ENCODE measurements at regions not wholly inside any gene's neighbourhood (a gene's known extent, or its start where the extent isn't known, plus 50 kb on each side); places are given as distances from the start of the nearest gene placed in this dataset.
A peak's percentile ranks its signal among the peaks of the same experiment; 100 is the strongest.

DNA sequence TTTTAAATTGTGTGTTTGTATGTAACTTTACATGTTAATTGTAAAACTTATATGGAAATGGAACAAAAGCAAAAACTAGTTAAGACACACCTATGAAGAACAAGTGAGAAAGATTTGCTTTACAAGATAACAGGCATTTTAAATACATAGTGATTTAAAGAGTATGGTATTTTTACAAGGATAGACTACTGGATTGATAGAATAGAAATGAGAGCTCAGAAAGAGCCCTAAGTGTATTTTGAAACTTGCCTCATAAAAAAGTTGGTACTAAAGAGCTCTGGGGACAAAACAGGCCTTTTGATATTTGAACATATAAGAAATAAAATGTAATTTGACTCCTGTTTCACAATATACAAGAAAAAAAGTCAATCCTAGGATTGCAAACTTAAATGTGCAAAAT lies 928.4 kb downstream of the REEP3 start:
- DNase-seq: no peak

DNA sequence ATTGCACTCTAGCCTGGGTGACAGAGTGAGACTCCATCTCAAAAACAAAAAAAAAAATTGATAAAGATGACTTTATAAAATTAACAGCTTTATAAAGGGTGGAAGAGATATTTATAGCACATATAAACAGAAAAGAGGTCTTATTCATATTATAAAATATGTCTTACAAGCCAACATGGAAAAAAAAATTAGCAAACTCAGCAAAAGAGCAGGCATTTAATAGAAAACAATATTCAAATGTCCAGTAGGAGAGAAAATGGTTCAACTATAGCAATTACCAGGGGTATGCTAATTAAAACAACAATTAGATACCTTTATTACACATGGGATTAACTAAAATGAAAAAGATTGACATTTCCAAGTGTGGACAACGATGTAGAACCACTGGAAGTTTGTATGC lies 929.1 kb downstream of the REEP3 start:
- no peak for DNase-seq

DNA sequence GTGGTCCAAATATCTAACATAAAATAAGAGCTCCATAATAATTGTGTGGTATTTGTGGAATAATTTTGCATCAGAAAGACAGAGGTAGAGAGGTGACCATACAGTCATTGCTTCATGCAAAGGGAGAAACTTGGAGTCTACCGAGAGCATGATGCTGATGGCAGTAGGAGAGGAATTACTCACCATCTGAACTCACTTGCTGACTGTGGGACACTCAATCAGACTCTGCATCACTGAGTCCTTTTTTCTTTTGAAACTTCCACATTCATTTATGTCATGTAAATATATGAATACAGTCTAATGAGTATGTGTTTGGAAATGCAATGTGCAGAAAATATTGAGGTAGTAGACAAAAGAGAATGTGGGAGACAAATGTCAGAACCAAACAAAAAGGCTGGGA lies 933.8 kb downstream of the REEP3 start:
- DNase-seq: no peak

DNA sequence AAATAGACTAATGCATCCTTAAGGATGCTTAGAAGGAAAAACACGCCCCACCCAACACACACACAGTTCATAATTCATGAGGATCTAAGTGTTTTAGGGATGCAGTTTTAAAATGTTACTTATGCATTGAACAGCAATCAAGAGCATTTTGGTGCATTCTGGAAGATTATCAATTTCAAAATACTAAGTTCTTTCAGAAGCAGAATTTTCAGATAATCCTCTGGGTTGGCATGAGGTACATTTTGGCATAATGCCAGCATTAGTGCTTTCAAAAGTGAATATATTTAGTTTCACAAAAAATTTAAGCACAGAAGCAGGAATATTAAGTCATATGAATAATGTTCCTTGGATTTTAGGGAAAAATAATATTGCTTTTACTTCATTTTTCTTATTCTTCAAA lies 937.1 kb downstream of the REEP3 start:
- DNase-seq: no peak

DNA sequence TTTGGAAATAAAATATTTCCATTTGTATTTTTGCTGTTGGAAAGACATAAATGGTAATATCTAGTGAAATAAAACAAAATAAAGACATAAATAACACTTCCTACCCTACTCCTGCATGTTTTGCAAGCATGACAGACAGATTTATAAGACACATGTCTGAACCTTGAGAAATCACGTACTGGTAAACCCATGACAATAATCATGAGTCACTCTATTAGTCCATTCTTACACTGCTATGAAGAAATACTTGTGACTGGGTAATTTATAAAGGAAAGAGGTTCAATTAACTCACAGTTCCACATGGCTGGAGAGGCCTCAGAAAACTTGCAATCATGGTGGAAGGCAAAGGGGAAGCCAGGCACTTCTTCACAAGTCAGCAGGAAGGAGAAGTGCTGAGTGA lies 942.2 kb downstream of the REEP3 start:
- no peak for DNase-seq

DNA sequence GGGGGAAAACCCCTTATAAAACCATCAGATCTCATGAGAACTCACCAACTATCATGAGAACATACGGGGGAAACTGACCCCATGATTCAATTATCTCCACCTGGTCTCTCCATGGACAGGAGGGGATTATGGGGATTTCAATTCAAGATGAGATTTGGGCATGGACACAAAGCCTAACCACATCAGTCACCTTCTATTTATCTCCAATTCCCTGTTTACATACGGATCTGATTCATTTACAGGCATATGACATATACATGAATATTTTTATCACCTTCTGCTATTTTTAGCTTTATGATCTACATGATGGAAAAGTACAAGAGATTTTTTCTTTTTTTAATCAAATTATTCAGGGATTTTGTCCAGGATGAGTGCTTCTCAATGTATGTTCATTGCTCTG lies 944.5 kb downstream of the REEP3 start:
- DNase-seq: no peak

DNA sequence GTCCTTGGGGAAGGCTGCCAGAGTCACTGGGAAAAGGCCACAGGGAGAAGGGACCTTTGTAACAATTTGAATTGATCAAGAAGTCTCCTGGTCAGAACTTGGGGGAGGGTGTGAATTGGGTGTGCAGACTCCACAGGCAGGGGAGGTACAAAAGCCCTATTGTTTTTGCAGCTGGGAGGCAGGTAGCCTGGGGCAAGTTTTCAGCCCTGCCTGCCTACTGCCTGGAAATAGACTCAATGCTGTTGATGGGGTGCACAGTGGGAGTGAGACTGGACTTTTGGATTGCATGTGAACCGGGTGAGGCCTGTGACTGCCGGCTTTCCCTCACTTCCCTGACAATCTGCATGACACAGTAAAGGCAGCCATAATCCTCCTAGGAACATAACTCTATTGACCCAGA lies 947.0 kb downstream of the REEP3 start:
- DNase-seq: no peak

DNA sequence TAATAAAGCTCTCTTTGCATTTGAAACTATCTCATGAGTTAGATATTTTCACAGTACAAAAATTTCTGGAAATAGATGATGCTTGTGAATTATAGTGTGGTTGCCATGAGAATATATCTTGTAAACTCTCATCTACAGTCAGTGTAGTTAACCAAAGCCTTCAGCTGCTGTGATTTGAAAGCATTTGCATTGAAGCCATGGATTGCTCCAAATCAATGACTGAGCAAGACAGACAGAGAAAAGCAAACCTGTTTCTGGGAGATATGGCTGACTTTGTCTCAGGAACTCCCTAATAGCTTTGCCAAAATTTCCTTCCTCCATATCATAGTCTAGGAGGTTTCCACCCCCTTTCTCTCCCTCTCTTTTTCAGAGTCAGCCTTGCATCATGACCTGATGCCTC lies 955.3 kb downstream of the REEP3 start:
- DNase-seq: no peak

- DNase-seq: no peak
Measured at GRCh38 chr10:64477791-64478190, 956.6 kb downstream of the REEP3 start.

- peak; percentile 9 for DNase-seq
Measured at GRCh38 chr10:64484811-64485330, 963.7 kb downstream of the REEP3 start.

DNA sequence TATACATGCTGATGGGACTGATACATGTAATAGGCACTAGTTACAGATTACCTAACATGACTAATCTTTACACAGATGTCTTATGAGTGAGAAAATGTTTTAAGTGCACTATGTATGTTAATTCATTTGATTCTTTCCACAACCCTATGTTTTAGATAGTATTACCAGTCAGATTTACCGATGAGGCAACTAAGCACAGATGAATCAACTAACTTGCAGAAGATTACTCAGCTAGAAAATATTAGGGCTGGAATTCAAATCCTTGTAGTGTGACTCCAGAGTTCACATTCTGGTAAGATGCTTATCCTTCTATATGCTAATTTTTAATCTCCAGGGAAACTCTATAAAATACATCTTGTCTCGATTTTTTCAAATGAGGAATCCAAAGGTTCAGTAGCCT lies 964.9 kb downstream of the REEP3 start:
- DNase-seq: peak; percentile 83

- no peak for DNase-seq
Measured at GRCh38 chr10:64486901-64487300, 965.7 kb downstream of the REEP3 start.

DNA sequence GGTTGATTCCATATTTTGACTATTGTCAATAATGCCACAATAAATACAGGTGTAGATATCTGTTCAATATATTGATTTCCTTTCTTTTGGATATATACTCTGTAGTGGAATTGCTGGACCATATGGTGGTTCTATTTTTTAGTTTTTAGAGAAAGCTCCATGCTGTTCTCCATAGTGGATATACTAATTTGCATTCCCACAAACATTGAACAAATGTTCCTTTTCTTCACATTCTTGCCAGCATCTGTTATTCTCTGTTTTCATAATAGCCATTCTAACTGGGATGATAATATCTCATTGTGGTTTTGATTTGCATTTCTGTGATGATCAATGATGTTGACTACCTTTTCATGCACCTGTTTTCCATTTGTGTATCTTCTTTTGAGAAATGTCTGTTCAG lies 973.7 kb downstream of the REEP3 start:
- no peak for DNase-seq

GRCh38 chr10:64497306-64497705 lies 976.1 kb downstream of the REEP3 start:
- no peak for DNase-seq

DNA sequence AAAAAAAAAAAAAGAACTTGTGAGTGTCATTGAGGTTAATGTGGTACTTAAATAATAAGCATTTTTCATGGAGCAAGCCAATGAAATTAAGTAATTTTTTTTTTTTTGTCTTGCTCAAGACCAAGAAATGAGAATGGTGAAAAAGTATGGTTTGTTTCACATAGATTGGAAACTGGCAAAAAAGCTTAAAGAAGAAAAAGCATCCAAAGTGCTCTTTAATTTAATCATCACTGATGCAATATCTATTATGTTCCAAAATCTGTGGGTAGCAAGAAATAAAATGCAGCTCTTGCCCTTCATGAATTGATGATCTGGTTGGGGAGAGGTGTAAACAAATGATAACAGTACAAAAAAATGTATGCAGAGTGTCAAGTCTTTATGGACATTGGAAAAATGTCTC lies 980.6 kb downstream of the REEP3 start:
- no peak for DNase-seq

DNA sequence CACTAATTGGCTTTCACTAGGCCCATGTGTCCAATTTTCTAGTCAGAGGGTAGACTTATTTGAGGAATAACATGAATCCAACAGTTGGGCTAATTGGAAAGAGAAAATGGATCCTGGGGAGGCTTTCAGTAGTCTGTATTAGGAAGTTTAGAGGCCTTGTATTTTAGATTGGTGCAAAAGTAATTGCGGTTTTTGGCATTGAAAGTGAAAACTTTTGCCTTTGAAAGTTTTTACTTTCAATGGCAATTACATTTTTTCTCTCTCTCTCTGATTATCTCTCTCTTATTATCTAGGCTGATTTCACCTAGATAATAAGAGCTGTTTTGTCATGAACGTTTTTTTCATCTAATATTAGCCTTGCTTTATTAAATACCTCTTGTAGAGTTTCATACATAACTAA lies 981.7 kb downstream of the REEP3 start:
- no peak for DNase-seq

DNA sequence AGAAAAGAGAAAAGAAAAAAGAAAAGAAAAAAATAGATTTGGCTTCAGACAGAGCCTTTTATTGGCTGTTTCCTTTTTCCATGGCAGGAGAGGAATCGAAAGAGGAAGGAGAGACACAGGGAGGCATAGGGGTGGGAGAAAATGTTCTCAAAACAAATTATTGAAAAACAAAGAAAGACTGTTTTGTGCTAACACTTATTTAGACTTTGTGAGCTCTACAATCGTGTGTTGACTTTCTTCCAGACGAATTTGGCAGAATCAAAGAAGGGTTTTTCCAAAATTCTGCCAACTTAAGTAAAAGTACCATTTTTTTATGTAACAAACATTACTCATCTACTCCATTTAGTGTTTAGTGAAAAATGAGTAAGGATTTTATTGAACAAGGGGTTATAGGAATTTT lies 982.2 kb downstream of the REEP3 start:
- no peak for DNase-seq

GRCh38 chr10:64505501-64505900 lies 984.3 kb downstream of the REEP3 start:
- DNase-seq: no peak

DNA sequence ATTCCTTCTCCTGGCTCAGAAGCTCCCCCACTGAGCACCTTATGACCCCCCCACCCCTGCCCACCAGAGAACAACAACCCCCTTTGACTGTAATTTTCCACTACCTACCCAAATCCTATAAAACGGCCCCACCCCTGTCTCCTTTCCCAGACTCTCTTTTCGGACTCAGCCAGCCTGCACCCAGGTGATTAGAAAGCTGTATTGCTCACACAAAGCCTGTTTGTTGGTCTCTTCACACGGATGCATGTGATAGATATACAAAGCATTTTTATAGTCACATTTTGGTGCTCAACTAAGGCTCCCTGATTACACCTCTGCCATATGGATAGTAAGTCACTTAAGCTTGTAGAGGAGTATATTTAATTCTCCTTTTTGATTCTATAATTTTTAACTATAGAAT lies 985.8 kb downstream of the REEP3 start:
- no peak for DNase-seq

GRCh38 chr10:64507651-64508028 lies 986.4 kb downstream of the REEP3 start:
- DNase-seq: no peak

- DNase-seq: no peak
Measured at GRCh38 chr10:64508029-64508661, 986.9 kb downstream of the REEP3 start.

DNA sequence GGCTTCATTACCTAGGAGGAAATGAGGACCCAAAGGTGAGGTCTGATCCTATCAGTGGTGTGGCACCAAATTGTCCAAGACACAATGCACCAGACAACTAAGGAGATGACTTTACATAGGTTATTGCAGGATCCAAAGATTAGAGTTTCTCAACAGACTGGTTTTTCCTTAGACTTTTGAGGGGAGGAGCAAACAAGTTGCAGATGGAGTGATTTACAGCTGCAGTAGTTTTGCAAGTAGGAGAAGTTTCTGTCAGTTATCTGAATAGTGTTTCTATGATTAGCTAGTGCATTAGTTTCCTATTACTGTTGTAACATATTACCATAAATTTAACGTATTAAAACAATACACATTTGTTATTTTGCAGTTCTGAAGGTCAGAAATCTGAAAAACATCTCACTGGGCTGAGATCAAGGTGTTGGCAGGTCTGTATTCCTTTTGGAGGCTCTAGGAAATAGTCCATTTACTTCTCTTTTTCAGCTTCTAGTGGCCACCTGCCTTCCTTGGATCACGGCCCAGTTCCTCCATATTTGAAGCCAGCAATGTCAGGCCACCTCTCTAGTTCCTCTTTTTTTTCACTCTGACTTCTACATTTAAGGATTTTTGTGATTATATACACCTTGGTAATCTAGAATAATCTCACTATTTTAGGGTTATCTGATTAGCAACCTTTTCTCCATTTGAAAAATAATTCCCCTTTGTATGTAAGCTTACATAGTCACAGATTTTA lies 994.9 kb downstream of the REEP3 start:
- no peak for DNase-seq

DNA sequence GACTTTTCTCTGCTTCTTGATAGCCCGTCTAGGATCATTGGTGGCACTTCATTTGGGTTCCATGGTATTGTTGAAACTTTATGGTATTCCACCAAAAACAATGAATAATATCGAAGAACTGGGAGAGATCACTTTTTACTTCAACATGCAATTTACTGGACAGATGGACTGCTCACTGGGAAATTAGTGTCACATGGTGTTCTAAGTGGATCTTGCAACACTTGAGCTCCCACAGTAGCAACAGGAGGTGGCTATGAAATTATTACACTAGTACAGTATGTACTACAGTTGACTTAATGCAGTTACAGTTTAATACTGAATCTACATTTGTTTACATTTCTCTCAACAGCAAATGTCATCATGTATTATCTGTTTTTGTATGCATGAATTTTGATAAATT lies 997.3 kb downstream of the REEP3 start:
- no peak for DNase-seq

GRCh38 chr10:64519427-64519826 lies 998.2 kb downstream of the REEP3 start:
- no peak for DNase-seq

DNA sequence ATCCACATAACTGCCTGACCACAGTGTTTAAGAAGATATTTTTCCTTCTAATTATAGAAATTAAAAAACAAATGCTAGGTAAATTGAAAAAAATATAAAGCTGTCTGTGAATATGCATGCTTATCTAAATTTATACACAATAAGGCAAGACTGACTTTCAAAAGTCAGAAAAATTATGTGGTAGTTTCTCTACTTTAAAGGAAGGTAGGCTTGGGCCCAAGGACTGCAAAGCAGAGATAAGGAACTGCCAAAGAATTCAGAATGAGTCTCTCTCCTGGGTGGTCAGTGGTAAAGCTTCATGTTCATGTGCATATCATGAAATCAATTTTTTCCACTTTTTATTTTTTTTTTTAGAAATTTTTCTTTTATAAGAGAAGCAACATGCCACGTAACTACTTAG lies 998.6 kb downstream of the REEP3 start:
- DNase-seq: no peak
